GM21786 (cell line): ENCODE measurements at regions not wholly inside any gene's neighbourhood (a gene's known extent, or its start where the extent isn't known, plus 50 kb on each side); places are given as distances from the start of the nearest gene placed in this dataset.

Experiments
- ATAC-seq: cut with Tn5 transposase; IDR thresholded peaks from one replicate; pipeline ENCODE4 v1.9.1; 2021; ENCODE audit not compliant: unreplicated experiment

GRCh38 chr21:35128536-35128935, 79.4 kb upstream of the RUNX1 start:
- ATAC-seq: no peak

GRCh38 chr21:35127851-35128250, 78.7 kb upstream of the RUNX1 start:
- no peak for ATAC-seq

DNA sequence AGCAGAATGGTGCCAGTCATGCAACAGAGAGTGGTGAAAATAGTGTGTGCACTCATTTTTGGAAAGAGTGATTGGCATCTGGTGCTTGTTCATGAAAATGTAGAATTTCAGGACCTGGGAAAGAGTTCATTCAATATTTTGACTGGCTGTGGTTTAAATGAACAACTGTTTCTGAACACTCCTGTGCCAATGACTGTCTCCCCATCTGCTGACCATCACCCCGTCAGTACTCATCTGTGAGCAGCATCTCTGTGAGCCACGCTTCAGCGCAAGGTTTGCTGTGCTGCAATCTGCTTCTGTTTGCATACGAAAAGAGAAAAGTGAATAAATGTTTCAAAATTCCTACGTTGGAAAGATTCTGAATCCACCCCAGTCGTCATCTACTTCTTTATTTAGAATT, 77.9 kb upstream of the RUNX1 start:
- ATAC-seq: no peak

GRCh38 chr21:35120631-35121180, 71.6 kb upstream of the RUNX1 start:
- no peak for ATAC-seq

- ATAC-seq: no peak
These were observed 70.5 kb upstream of the RUNX1 start for GRCh38 chr21:35119501-35120047.

GRCh38 chr21:35116777-35117176, 67.7 kb upstream of the RUNX1 start:
- no peak for ATAC-seq

DNA sequence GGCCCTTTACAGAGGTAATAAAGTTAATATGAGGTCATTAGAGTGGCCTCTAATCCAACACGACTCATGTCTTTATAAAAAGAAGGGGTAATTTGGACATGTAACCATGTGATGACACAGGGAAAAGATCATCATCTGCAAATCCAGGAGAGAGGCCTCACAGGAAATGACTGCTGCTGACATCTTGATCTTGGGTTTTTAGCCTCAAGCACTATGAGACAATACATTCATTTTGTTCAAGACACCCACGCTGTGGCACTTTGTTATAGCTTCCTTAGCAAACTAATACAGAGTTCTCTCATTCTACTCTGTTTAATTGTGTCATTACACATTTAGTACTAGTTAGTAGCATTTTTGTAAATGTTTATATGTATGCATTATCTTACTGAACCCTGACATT, 64.0 kb upstream of the RUNX1 start:
- no peak for ATAC-seq

GRCh38 chr21:35111321-35111930, 62.3 kb upstream of the RUNX1 start:
- ATAC-seq: no peak

DNA sequence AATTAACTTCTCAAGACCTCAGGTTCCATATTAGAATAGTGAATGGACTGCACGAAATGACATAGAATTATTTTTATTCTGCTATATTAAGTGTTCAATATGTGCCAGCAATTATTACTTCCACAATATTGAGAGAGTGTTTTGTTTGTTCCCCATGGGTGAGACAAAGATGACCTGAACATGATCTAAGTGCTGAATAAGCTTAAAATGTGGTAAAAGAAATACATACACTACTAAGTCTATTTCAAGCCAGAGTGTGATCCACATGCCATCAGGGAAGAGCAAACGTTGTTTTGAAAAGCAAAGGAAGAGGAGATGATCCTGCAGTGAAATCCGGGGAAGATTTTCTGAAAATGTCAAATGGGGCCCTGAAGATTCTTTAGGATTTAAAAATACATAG, 59.8 kb upstream of the RUNX1 start:
- no peak for ATAC-seq

- ATAC-seq: no peak
These were observed 58.4 kb upstream of the RUNX1 start for GRCh38 chr21:35107520-35107919.

- ATAC-seq: no peak
These were observed 57.2 kb upstream of the RUNX1 start for GRCh38 chr21:35106246-35106835.

GRCh38 chr21:35102488-35103371, 53.6 kb upstream of the RUNX1 start:
- no peak for ATAC-seq

- ATAC-seq: no peak
These were observed 51.3 kb upstream of the RUNX1 start for GRCh38 chr21:35100349-35100811.

DNA sequence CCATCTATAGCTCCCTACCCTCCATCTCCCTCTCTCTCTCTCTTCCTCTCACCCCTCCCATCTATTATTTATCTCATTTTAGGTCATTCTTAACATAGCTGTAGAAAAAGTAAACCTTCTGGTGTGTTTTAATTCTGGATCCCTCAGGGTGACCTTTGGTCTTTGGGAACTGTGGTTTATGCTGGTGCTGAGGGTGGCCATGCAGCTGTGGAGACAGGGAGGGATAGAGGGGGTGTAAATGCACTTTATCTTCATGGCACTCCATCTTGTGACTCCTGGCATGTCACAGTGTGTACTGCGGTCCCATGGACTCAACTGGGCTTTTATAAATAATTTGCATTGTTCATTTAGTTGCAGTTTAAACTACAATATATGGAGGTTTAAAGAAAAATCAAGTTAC, 50.2 kb upstream of the RUNX1 start:
- ATAC-seq: no peak
